GM18858 (cell line): ENCODE measurements at regions not wholly inside any gene's neighbourhood (a gene's known extent, or its start where the extent isn't known, plus 50 kb on each side); places are given as distances from the start of the nearest gene placed in this dataset.

Source experiments
- ATAC-seq: cut with Tn5 transposase; IDR thresholded peaks from one replicate; pipeline ENCODE4 v1.9.1; 2021; ENCODE audit not compliant: unreplicated experiment

- no peak for ATAC-seq
Observed at GRCh38 chr2:22500555-22500935, 884.4 kb upstream of the KLHL29 start.

GRCh38 chr2:22501851-22502250, 883.1 kb upstream of the KLHL29 start:
- no peak for ATAC-seq

GRCh38 chr2:22513563-22513962, 871.4 kb upstream of the KLHL29 start:
- ATAC-seq: no peak

GRCh38 chr2:22517141-22517540, 867.8 kb upstream of the KLHL29 start:
- no peak for ATAC-seq

- ATAC-seq: no peak
Observed at GRCh38 chr2:22518641-22519040, 866.3 kb upstream of the KLHL29 start.

GRCh38 chr2:22520369-22521288, 864.4 kb upstream of the KLHL29 start:
- no peak for ATAC-seq

- ATAC-seq: no peak
Observed at GRCh38 chr2:22521620-22522019, 863.4 kb upstream of the KLHL29 start.

- no peak for ATAC-seq
Observed at GRCh38 chr2:22525681-22526080, 859.3 kb upstream of the KLHL29 start.

- ATAC-seq: no peak
Observed at GRCh38 chr2:22530131-22530530, 854.8 kb upstream of the KLHL29 start.

GRCh38 chr2:22536133-22536532, 848.8 kb upstream of the KLHL29 start:
- no peak for ATAC-seq

- no peak for ATAC-seq
Observed at GRCh38 chr2:22554453-22554852, 830.5 kb upstream of the KLHL29 start.

GRCh38 chr2:22557406-22557805, 827.6 kb upstream of the KLHL29 start:
- ATAC-seq: no peak

- ATAC-seq: no peak
Observed at GRCh38 chr2:22560021-22560420, 825.0 kb upstream of the KLHL29 start.

GRCh38 chr2:22579341-22579740, 805.6 kb upstream of the KLHL29 start:
- no peak for ATAC-seq

- no peak for ATAC-seq
Observed at GRCh38 chr2:22582107-22582506, 802.9 kb upstream of the KLHL29 start.

- no peak for ATAC-seq
Observed at GRCh38 chr2:22596306-22596705, 788.7 kb upstream of the KLHL29 start.

GRCh38 chr2:22600156-22600555, 784.8 kb upstream of the KLHL29 start:
- no peak for ATAC-seq

GRCh38 chr2:22600999-22601398, 784.0 kb upstream of the KLHL29 start:
- ATAC-seq: no peak

- ATAC-seq: no peak
Observed at GRCh38 chr2:22604136-22604535, 780.8 kb upstream of the KLHL29 start.

- no peak for ATAC-seq
Observed at GRCh38 chr2:22616031-22616430, 768.9 kb upstream of the KLHL29 start.

GRCh38 chr2:22623620-22624019, 761.4 kb upstream of the KLHL29 start:
- ATAC-seq: no peak

GRCh38 chr2:22626621-22627020, 758.4 kb upstream of the KLHL29 start:
- no peak for ATAC-seq

GRCh38 chr2:22628221-22628620, 756.8 kb upstream of the KLHL29 start:
- ATAC-seq: no peak
